Adipocyte (in vitro differentiated cells): ENCODE measurements at regions not wholly inside any gene's neighbourhood (a gene's known extent, or its start where the extent isn't known, plus 50 kb on each side); places are given as distances from the start of the nearest gene placed in this dataset.

Experiments
- DNase-seq: peaks from one replicate; pipeline ENCODE4 v3.0.0-alpha.2; 2015; ENCODE audit warnings: low read depth
- H3K27me3 ChIP-seq: replicated peaks from 2 replicates; pipeline ENCODE4 v1.7.0; 2013; ENCODE audit warnings: mild to moderate bottlenecking, low read length, moderate library complexity; ENCODE audit not compliant: control insufficient read depth, insufficient read depth
- H3K36me3 ChIP-seq: 2 replicates; pipeline ENCODE4 v1.7.0; 2013; ENCODE audit warnings: low read length, mild to moderate bottlenecking, moderate library complexity; ENCODE audit not compliant: control insufficient read depth, insufficient read depth, severe bottlenecking
- H3K4me1 ChIP-seq: 2 replicates; pipeline ENCODE4 v1.7.0; 2013; ENCODE audit warnings: mild to moderate bottlenecking, low read length, moderate library complexity; ENCODE audit not compliant: control insufficient read depth, insufficient read depth
- H3K4me3 ChIP-seq: 2 replicates; pipeline ENCODE4 v1.7.0; 2013; ENCODE audit warnings: mild to moderate bottlenecking, low read length, moderate library complexity
- H3K9ac ChIP-seq: 2 replicates; pipeline ENCODE4 v1.7.0; 2013; ENCODE audit warnings: mild to moderate bottlenecking, low read length, moderate library complexity
- H3K9me3 ChIP-seq: 2 replicates; pipeline ENCODE4 v1.7.0; 2013; ENCODE audit warnings: mild to moderate bottlenecking, low read length, moderate library complexity; ENCODE audit not compliant: control insufficient read depth

DNA sequence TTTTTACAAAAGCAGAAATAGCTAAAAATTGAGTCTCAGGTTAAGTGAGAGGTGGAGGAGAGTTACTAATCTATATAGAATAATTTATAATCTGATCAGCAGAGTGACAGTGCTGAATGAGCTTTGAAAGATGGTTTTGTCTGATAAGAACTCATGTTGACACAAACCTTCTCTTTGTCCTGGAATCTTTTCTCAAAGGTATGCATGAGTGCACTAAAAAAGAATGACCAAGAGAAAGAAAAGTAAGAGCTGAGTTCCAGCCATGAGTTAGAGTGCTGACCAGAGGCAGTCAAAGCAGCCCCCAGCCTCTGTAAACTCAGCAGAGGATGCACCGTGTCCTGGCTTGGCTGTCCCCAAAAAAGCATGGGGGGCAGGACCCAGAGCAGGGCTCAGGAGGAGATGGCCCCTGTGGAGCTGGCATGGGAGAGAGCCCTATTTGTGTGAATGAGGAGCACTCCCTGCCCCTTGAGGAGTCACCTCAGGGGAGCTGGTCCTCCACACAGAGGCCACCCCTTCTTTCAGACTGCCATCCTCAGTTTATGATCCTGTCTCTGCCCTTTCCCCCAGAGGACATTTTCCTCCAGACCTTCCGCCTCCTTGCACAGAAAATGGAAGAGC, 129.8 kb downstream of the SEC23A start:
- Histone ChIP-seq H3K9me3 (no peaks in the 10 kb centered on the region), H3K36me3 (no peaks in the 10 kb centered on the region), H3K27me3 (no peaks in the 10 kb centered on the region), H3K4me3 (no peak overlapping the region), H3K4me1 (no peaks in the 10 kb centered on the region), H3K9ac (no peak overlapping the region)
- DNase-seq = no peak

DNA sequence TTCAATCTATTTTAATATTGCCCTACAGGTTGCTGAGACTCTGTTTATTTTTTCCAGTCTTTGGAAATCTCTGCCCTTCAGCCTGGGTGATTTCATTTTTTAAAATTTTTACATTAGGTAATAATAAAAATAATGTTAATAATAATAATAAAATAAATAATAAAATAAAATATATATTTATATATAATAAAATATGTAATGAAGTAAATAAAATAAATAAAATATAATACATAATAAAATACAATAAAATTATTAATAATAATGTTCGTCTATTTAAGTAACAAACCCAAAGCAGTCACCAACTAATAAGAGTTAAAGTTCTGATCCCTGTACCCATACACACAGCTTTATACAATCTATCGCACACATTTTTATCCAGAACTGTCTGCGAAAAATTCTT, 130.5 kb downstream of the SEC23A start:
- Histone ChIP-seq H3K9ac (no peak overlapping the region), H3K27me3 (no peaks in the 10 kb centered on the region), H3K9me3 (no peaks in the 10 kb centered on the region), H3K4me1 (no peaks in the 10 kb centered on the region), H3K36me3 (no peaks in the 10 kb centered on the region), H3K4me3 (no peak overlapping the region)
- no peak for DNase-seq

DNA sequence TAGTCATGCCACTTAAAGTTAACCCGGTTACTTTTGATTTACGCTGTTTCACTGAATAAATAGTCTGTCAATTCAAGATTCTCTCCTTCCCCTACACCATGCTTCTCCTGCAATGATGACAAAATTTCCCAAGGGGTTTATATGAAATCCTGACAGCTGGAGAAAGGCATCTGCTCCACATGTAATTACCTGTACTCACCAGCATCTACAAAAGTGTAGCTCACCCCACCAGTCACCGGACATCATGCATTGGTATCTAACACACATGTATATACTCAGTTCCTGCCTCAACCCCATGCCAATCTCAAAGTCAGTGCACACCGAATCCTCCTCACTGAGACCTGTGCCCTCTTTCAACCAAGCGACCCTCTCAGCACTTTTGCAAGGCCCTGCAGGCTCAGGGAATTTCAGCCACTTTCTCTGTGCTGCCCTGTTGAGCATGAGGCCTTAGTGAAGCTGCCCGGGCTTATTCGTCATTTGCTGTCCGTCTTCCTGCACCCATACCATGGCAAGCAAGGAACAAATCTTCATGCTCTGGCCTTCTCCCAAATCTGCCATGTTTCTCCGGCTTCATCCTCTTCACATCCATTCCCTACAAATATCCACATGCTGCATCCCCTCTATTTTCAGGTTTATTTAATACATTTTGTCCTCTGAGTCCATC, 131.6 kb downstream of the SEC23A start:
- Histone ChIP-seq H3K9me3 (no peaks in the 10 kb centered on the region), H3K4me1 (no peaks in the 10 kb centered on the region), H3K9ac (no peak overlapping the region)

DNA sequence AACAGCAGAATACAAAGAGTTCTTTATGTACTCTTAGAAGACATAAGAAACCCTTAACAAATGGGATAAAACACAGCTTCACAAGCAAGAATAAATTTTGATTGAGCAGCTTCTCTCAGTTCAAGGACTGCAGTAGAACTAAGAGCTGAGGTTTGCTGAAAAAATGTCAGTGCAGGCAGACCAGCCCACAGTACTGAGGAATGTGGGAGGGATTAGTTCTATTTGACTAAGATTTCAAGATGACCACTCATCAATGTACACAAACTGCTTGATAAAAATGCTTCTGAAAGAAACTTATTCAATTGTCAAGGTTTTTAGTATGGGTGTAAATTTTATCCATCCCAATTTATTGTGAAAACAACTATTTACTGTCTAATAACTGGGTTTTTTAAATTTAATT, 138.4 kb downstream of the SEC23A start:
- H3K27me3 ChIP-seq = no peaks in the 10 kb centered on the region
- no peak overlapping the region for H3K4me3 ChIP-seq
- no peaks in the 10 kb centered on the region for H3K9me3 ChIP-seq
- no peaks in the 10 kb centered on the region for H3K4me1 ChIP-seq
- DNase-seq = peak; percentile 43
- no peaks in the 10 kb centered on the region for H3K36me3 ChIP-seq
- H3K9ac ChIP-seq = no peak overlapping the region

More for the DNA sequence above, 131.6 kb downstream of the SEC23A start:
- Histone ChIP-seq H3K36me3 (no peaks in the 10 kb centered on the region), H3K4me3 (no peak overlapping the region), H3K27me3 (no peaks in the 10 kb centered on the region)
- no peak for DNase-seq

DNA sequence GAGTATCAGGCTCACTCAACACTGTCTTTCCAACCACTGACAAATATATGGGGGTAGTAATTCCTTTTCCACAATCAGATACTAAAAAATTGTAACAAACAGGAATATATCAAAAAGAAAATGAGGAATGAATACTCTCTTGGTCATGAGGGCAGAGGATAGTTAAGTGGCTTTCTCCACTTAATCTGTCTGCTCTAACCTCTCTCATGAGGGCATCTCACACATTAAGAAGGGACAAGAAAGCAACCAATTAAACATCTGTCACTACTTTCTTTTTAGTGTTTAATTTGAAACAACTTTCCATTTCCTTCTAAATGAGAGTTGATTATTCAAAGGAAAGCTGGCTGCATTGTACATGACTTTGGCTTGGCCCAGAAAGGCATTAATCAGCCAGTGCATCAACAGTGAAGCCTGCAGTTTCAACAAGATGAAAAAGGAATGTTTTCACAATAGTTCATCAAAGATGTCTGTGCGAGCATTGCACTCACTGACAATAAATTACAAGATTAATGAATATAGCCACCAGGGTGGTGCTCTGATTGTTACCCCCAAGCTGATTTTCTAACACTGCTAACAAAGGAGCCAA, 142.0 kb downstream of the SEC23A start:
- no peaks in the 10 kb centered on the region for H3K36me3 ChIP-seq
- H3K4me1 ChIP-seq = no peaks in the 10 kb centered on the region
- H3K9me3 ChIP-seq = no peaks in the 10 kb centered on the region

DNA sequence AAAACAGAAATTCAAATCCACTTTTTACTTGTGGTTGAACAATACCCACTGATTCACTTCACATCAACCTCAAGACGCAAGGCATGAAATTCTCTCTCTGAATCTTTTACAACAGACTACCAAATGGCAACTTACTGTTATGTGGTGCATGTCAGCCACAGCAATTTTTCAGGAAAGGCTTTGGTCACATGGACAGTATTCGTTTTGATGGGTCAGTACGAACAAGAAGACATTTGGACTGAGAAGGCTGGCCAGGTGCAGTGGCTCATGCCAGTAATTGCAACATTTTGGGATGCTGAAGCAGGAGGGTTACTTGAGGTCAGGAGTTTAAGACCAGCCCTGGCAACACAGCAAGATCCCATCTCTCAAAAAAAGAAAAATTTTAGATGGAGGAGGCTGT, 144.0 kb downstream of the SEC23A start:
- Histone ChIP-seq H3K4me1 (no peaks in the 10 kb centered on the region), H3K36me3 (no peaks in the 10 kb centered on the region), H3K9me3 (no peaks in the 10 kb centered on the region), H3K4me3 (no peak overlapping the region), H3K27me3 (no peaks in the 10 kb centered on the region), H3K9ac (no peak overlapping the region)
- no peak for DNase-seq

More for the DNA sequence above, 142.0 kb downstream of the SEC23A start:
- no peaks in the 10 kb centered on the region for H3K27me3 ChIP-seq
- no peak overlapping the region for H3K9ac ChIP-seq
- no peak for DNase-seq
- no peak overlapping the region for H3K4me3 ChIP-seq

DNA sequence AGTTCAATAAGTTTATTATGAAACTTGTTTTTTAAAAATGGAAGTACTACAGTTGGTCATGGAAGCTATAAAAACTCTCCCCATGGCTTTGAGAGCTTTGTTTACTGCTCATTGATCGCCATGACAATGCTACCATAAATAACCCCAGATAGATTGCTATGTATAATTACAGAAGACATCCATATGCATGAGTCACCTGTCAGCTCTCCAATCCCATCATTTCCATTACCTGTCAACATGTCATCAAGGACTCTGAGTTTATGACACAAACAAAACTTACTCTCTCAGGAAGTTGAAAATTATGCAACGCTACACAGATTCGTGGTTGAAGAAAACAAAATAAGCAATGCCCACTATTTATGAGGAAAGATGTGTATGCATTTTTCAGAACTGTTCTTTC, 144.4 kb downstream of the SEC23A start:
- no peak for DNase-seq
- Histone ChIP-seq H3K27me3 (no peaks in the 10 kb centered on the region), H3K9me3 (no peaks in the 10 kb centered on the region), H3K9ac (no peak overlapping the region), H3K36me3 (no peaks in the 10 kb centered on the region), H3K4me1 (no peaks in the 10 kb centered on the region), H3K4me3 (no peak overlapping the region)

DNA sequence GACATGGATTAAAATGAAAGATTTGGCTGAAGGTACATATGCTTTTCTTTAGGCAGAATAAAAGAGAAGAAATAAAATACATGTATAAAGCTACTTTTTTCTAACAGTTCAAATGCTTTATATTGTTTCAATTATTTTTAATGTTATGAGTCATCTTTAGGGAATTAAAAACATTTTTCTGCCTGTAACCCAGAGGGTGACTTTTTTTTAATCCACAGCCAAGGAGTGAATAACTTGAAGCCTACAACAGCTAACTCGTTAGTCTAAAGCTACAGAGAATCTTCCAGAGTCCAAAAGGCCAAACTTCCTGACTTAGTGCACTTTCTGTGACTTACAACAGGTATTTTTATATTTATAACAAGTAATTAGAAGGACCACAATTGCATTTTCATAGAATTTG, 151.6 kb downstream of the SEC23A start:
- Histone ChIP-seq H3K36me3 (no peaks in the 10 kb centered on the region), H3K9me3 (no peaks in the 10 kb centered on the region), H3K4me1 (peaks cover 5% of the 10 kb centered on the region), H3K9ac (no peak overlapping the region), H3K27me3 (no peaks in the 10 kb centered on the region), H3K4me3 (no peak overlapping the region)
- peak; percentile 59 for DNase-seq

DNA sequence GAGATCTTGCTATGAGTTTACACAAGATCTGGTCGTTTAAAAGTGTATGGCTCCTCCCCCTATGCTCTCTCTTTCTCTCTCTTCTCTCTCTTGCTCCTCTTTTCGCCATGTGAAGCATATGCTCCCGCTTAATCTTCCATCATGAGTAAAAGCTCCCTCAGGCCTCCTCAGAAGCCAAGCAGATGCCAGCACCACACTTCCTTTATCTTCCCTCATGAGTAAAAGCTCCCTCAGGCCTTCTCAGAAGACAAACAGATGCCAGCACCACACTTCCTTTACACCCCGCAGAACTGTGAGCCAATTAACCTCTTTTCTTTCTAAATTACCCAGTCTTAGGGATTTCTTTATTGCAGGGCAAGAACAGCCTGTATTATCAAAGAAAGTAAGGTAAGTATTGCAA, 152.4 kb downstream of the SEC23A start:
- no peak overlapping the region for H3K4me3 ChIP-seq
- no peaks in the 10 kb centered on the region for H3K9me3 ChIP-seq
- peaks cover 5% of the 10 kb centered on the region for H3K4me1 ChIP-seq
- H3K9ac ChIP-seq = no peak overlapping the region
- DNase-seq = no peak
- no peaks in the 10 kb centered on the region for H3K36me3 ChIP-seq
- no peaks in the 10 kb centered on the region for H3K27me3 ChIP-seq

DNA sequence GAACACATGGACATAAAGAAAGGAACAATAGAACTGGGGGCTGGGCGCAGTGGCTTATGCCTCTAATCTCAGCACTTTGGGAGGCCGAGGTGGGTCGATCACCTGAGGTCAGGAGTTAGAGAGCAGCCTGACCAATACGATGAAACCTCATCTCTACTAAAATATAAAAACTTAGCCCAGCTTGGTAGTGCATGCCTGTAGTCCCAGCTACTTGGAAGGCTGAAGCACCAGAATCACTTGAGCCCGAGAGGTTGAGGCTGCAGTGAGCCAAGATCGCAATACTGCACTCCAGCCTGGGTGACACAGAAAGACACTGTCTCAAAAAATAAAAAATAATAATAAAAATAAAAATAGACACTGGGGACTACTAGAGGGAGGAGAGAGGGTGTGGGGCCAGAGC, 154.5 kb downstream of the SEC23A start:
- Histone ChIP-seq H3K4me3 (no peak overlapping the region), H3K27me3 (peaks cover 12% of the 10 kb centered on the region), H3K36me3 (no peaks in the 10 kb centered on the region), H3K4me1 (peaks cover 5% of the 10 kb centered on the region), H3K9ac (no peak overlapping the region), H3K9me3 (no peaks in the 10 kb centered on the region)
- DNase-seq = no peak

DNA sequence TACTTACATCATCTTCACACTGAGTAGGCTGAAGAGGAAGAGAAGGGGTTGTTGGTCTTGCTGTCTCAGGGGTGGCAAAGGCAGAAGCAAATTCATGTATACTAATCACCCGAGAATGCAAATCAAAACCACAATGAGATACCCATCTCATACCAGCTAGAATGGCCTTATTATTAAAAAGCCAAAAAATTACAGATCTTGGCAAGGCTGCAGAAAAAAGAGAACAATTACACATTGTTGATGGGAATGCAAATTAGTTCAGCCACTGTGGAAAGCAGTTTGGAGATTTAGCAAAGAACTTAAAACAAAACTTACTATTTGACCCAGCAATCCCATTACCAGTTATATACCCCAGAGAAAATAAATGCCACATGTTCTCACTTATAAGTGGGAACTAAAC, 154.9 kb downstream of the SEC23A start:
- peak; percentile 38 for DNase-seq
- Histone ChIP-seq H3K36me3 (no peaks in the 10 kb centered on the region), H3K9ac (no peak overlapping the region), H3K9me3 (no peaks in the 10 kb centered on the region), H3K27me3 (peaks cover 15% of the 10 kb centered on the region), H3K4me3 (no peak overlapping the region), H3K4me1 (peaks cover 5% of the 10 kb centered on the region)
